Neural cell (in vitro differentiated cells): ENCODE measurements at regions not wholly inside any gene's neighbourhood (a gene's known extent, or its start where the extent isn't known, plus 50 kb on each side); places are given as distances from the start of the nearest gene placed in this dataset.

Source experiments
- H2AFZ ChIP-seq: fragments of 200-600, 300-800 bp; sonication (generic), shearing (Covaris generic); 2 replicates; pipeline ENCODE4 v1.6.0; 2014; ENCODE audit warnings: low read depth, mild to moderate bottlenecking, antibody characterized with exemption, low read length, moderate library complexity
- H3F3A ChIP-seq: fragments of 200-600 bp; shearing (Covaris generic); 2 replicates; pipeline ENCODE4 v1.6.1; 2016; ENCODE audit warnings: mild to moderate bottlenecking, moderate library complexity, mixed read lengths, antibody characterized with exemption, low read length; ENCODE audit not compliant: insufficient read depth, poor library complexity, severe bottlenecking
- H3K27ac ChIP-seq: fragments of 200-600, 300-800 bp; sonication (generic), shearing (Covaris generic); 2 replicates; pipeline ENCODE4 v1.5.1; 2014; ENCODE audit warnings: mild to moderate bottlenecking, low read length, moderate library complexity
- H3K27me3 ChIP-seq: fragments of 300-800, 200-600 bp; sonication (generic), shearing (Covaris generic); 2 replicates; pipeline ENCODE4 v1.6.0; 2014; ENCODE audit warnings: mild to moderate bottlenecking, low read depth, low read length, moderate library complexity; ENCODE audit not compliant: insufficient read depth
- H3K36me3 ChIP-seq: fragments of 300-800, 200-600 bp; sonication (generic), shearing (Covaris generic); 2 replicates; pipeline ENCODE4 v1.5.1; 2014; ENCODE audit warnings: mild to moderate bottlenecking, antibody characterized with exemption, low read length, moderate library complexity; ENCODE audit not compliant: insufficient read depth
- H3K4me2 ChIP-seq: fragments of 300-800, 200-600 bp; sonication (generic), shearing (Covaris generic); 2 replicates; pipeline ENCODE4 v1.6.0; 2014; ENCODE audit warnings: mild to moderate bottlenecking, low read length
- H3K4me3 ChIP-seq: fragments of 300-800, 200-600 bp; sonication (generic), shearing (Covaris generic); 2 replicates; pipeline ENCODE4 v1.5.1; 2014; ENCODE audit warnings: mild to moderate bottlenecking, low read length, moderate library complexity
- H3K79me2 ChIP-seq: fragments of 200-600 bp; shearing (Covaris generic); replicated peaks from 2 replicates; pipeline ENCODE4 v1.6.0; 2014; ENCODE audit warnings: mild to moderate bottlenecking, low read length, moderate library complexity; ENCODE audit not compliant: insufficient read depth
- H3K9ac ChIP-seq: fragments of 300-800, 200-600 bp; sonication (generic), shearing (Covaris generic); 2 replicates; pipeline ENCODE4 v1.6.1; 2016; ENCODE audit warnings: mild to moderate bottlenecking, low read length, mixed read lengths
- H3K9me2 ChIP-seq: fragments of 200-600 bp; shearing (Covaris generic); 2 replicates; pipeline ENCODE4 v1.6.1; 2016; ENCODE audit warnings: mild to moderate bottlenecking, low read length, mixed read lengths; ENCODE audit not compliant: insufficient read depth
- H3K9me3 ChIP-seq: fragments of 200-600, 300-800 bp; sonication (generic), shearing (Covaris generic); 2 replicates; pipeline ENCODE4 v1.6.1; 2016; ENCODE audit warnings: mild to moderate bottlenecking, mixed run types, low read length, moderate library complexity, mixed read lengths
- H4K20me1 ChIP-seq: fragments of 200-600 bp; shearing (Covaris generic); 2 replicates; pipeline ENCODE4 v1.6.1; 2016; ENCODE audit warnings: mild to moderate bottlenecking, mixed run types; ENCODE audit not compliant: insufficient read depth
- CTCF ChIP-seq: fragments of 450-650 bp; IDR thresholded peaks from 2 replicates; pipeline ENCODE4 v1.5.1; 2014; ENCODE audit warnings: antibody characterized with exemption, mild to moderate bottlenecking, moderate library complexity; ENCODE audit not compliant: poor library complexity, severe bottlenecking
- EP300 ChIP-seq: fragments of 450-650 bp; conservative IDR thresholded peaks from 2 replicates; pipeline ENCODE4 v1.6.1; 2014; ENCODE audit warnings: antibody characterized with exemption, mild to moderate bottlenecking, moderate library complexity; ENCODE audit not compliant: poor library complexity, severe bottlenecking
- EZH2 ChIP-seq: fragments of 200-600, 300-800 bp; shearing (Covaris generic), sonication (generic); IDR thresholded peaks from 2 replicates; pipeline ENCODE4 v1.6.1; 2014; ENCODE audit warnings: antibody characterized with exemption, low read length, borderline replicate concordance, mild to moderate bottlenecking; ENCODE audit not compliant: insufficient read depth, poor library complexity, severe bottlenecking
- MXI1 ChIP-seq: fragments of 450-650 bp; conservative IDR thresholded peaks from 2 replicates; pipeline ENCODE4 v1.6.1; 2014; ENCODE audit warnings: antibody characterized with exemption, mild to moderate bottlenecking; ENCODE audit not compliant: poor library complexity, severe bottlenecking
- POLR2AphosphoS5 ChIP-seq: IDR thresholded peaks from 2 replicates; pipeline ENCODE4 v1.6.1; 2012
- RAD21 ChIP-seq: fragments of 450-650 bp; conservative IDR thresholded peaks from 2 replicates; pipeline ENCODE4 v1.6.1; 2014; ENCODE audit warnings: antibody characterized with exemption, mild to moderate bottlenecking, moderate library complexity
- REST ChIP-seq: IDR thresholded peaks from 2 replicates; pipeline ENCODE4 v1.6.1; 2012; ENCODE audit warnings: borderline replicate concordance
- SMC3 ChIP-seq: fragments of 450-650 bp; conservative IDR thresholded peaks from 2 replicates; pipeline ENCODE4 v1.6.1; 2014; ENCODE audit warnings: antibody characterized with exemption, mild to moderate bottlenecking, moderate library complexity; ENCODE audit not compliant: poor library complexity
- TAF1 ChIP-seq: IDR thresholded peaks from 2 replicates; pipeline ENCODE4 v1.6.1; 2012; ENCODE audit warnings: low read depth

GRCh38 chr16:22971346-22971924, 157.5 kb downstream of the HS3ST2 start:
- Histone ChIP-seq H3K9ac (no peak overlapping the region), H3K27me3 (no peaks in the 10 kb centered on the region), H3K9me2 (no peaks in the 10 kb centered on the region), H3F3A (no peaks in the 10 kb centered on the region), H3K79me2 (no peaks in the 10 kb centered on the region), H3K4me3 (no peak overlapping the region), H3K36me3 (no peaks in the 10 kb centered on the region), H4K20me1 (no peaks in the 10 kb centered on the region), H3K9me3 (no peaks in the 10 kb centered on the region), H3K4me2 (no peak overlapping the region), H2AFZ (no peak overlapping the region), H3K27ac (no peak overlapping the region)
- TF ChIP-seq SMC3 = no peak
- no peak for TF ChIP-seq EP300
- no peak for TF ChIP-seq REST
- TF ChIP-seq MXI1 = no peak
- TF ChIP-seq POLR2AphosphoS5 = no peak
- TF ChIP-seq CTCF = no peak
- TF ChIP-seq EZH2 = no peak
- TF ChIP-seq TAF1 = no peak
- TF ChIP-seq RAD21 = no peak

- H3K9me3 ChIP-seq = no peaks in the 10 kb centered on the region
- H3K4me3 ChIP-seq = no peak overlapping the region
- H3K9me2 ChIP-seq = no peaks in the 10 kb centered on the region
- no peaks in the 10 kb centered on the region for H3F3A ChIP-seq
- H3K27ac ChIP-seq = peak overlapping the region; percentile 30
- H3K9ac ChIP-seq = peak overlapping the region; percentile 22
- TF ChIP-seq TAF1 = no peak
- TF ChIP-seq REST = no peak
- TF ChIP-seq RAD21 = no peak
- no peaks in the 10 kb centered on the region for H3K27me3 ChIP-seq
- no peak overlapping the region for H2AFZ ChIP-seq
- H3K36me3 ChIP-seq = no peaks in the 10 kb centered on the region
- H4K20me1 ChIP-seq = no peaks in the 10 kb centered on the region
- H3K4me2 ChIP-seq = no peak overlapping the region
- H3K79me2 ChIP-seq = no peaks in the 10 kb centered on the region
These were observed 156.4 kb downstream of the HS3ST2 start for GRCh38 chr16:22970209-22970865.
